SK-N-MC (cell line): ENCODE measurements at regions not wholly inside any gene's neighbourhood (a gene's known extent, or its start where the extent isn't known, plus 50 kb on each side); places are given as distances from the start of the nearest gene placed in this dataset.

Source experiments
- EZH2 ChIP-seq: fragments of 200-600 bp; sonication (generic); IDR thresholded peaks from one replicate; pipeline ENCODE4 v1.6.1; 2017; ENCODE audit warnings: antibody characterized with exemption
- POLR2AphosphoS5 ChIP-seq: IDR thresholded peaks from 2 replicates; pipeline ENCODE4 v1.6.1; 2012; ENCODE audit warnings: mild to moderate bottlenecking, low read depth, low read length, borderline replicate concordance

DNA sequence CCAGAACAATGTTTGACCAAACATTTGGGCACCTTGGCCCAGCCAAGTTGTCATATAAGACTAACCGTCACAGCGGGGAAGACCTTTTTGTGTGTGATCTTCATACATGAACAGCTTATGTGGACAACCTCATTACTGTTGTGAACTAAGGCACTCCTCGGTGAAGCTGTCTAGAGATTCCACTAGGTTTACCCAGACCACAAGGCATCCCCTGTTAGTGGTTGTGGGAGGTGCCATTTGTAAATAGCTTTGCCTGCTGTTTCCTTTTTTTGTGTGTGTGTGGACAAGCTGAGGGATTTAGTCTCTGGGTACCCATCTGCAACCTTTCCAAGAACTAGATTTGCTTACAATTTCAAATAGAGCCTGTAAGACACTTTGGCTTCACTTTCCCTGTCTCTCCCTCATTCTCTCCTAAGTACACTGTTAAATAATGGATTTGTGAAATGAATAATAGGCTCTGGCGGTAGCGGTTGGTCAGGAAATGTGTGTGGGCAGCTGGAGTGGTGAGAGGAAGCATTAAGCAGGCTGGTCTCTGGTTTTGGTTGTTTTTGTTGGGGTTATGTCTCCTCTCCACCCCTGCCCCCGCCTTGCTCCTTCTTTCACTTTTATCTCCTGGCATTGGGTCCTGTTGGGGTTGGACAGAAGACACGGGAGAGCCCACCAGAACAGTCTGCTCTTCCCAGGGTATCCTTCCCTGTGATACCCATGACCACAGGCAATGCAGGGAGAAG is 727.6 kb downstream of the VRK1 start:
- no peak for TF ChIP-seq EZH2
- no peak for TF ChIP-seq POLR2AphosphoS5
